Activated CD4-positive, alpha-beta memory T cell treated with anti-CD3 and anti-CD28 coated beads for 36 hours (primary cell): ENCODE measurements at regions not wholly inside any gene's neighbourhood (a gene's known extent, or its start where the extent isn't known, plus 50 kb on each side); places are given as distances from the start of the nearest gene placed in this dataset.

ENCODE experiments used
- CTCF ChIA-PET: fragments of 350-600 bp; sonication (Branson Sonifier 250); formaldehyde crosslinking; loops from one replicate; lab custom pipeline; 2021; ENCODE audit warnings: antibody characterized with exemption, inconsistent platforms; lab: Charles Lee
- POLR2A ChIA-PET: fragments of 350-600 bp; sonication (Branson Sonifier 250); formaldehyde crosslinking; loops from one replicate; lab custom pipeline; 2021; ENCODE audit warnings: antibody characterized with exemption; lab: Charles Lee
- DNase-seq: peaks from one replicate; pipeline ENCODE4 v3.0.0-alpha.2; 2020
- H3K27ac Mint-ChIP-seq: one replicate; pipeline ENCODE4 v1.8.0; 2021; ENCODE audit warnings: mixed read lengths
- H3K27me3 Mint-ChIP-seq: one replicate; pipeline ENCODE4 v1.8.0; 2021; ENCODE audit warnings: mixed read lengths
- H3K36me3 Mint-ChIP-seq: one replicate; pipeline ENCODE4 v1.8.0; 2021; ENCODE audit warnings: mixed read lengths
- H3K4me1 Mint-ChIP-seq: one replicate; pipeline ENCODE4 v1.8.0; 2021; ENCODE audit warnings: low read depth, mixed read lengths
- H3K4me3 Mint-ChIP-seq: one replicate; pipeline ENCODE4 v1.8.0; 2021; ENCODE audit warnings: mild to moderate bottlenecking, mixed read lengths
- H3K9me3 Mint-ChIP-seq: one replicate; pipeline ENCODE4 v1.8.0; 2021; ENCODE audit warnings: mixed read lengths
- intact Hi-C: fragments of 100-400 bp; cut with micrococcal nuclease; formaldehyde crosslinking; loops from one replicate; pipeline ENCODE4 v1.15.1; 2023

DNA sequence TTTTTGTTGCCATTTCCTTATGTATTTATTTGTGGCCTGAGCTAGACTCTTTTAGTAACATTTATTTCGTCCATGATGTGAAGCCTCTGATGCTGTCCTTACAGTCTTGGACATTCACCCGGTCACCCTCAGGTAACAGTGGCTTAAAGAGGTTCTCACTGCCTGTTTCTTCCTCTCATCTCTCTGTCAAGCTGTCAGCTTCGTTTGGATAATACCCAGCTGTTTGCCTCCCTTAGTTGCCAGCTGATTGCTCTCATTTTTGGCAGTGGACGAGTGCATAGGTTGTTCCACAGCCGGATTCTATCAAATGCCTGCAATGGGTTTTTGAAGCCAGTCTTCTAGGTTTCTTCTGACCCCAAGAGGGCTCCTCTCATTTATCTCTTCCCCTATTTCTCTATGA, 427.7 kb downstream of the MED10 start:
- Mint-ChIP-seq H3K9me3 (peaks cover 3% of the 10 kb centered on the region), H3K4me3 (no peak overlapping the region), H3K4me1 (no peaks in the 10 kb centered on the region), H3K27ac (no peak overlapping the region), H3K27me3 (peaks cover 12% of the 10 kb centered on the region), H3K36me3 (no peaks in the 10 kb centered on the region)
- POLR2A ChIA-PET: no interaction called here
- intact Hi-C loops: no loop called here
- no peak for DNase-seq
- CTCF ChIA-PET: no interaction called here

DNA sequence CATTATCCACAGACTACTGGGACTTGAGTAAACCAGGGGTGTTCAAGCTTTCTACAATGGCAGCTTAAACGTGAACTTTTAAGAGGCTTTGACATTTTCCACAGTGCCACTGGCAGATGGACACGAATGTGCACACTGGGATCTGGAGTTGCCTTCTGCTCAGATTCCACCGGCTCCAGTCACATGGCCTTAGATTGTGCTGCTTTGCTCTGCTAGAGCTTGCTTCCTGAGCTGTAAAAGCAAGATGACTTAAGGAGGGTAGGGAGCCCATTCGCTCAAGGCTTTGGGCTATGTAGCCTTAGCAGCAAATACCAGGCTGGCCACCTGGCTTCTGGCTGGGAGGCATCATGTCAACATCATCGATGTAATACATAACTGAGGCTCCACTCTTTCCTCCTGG, 436.9 kb downstream of the MED10 start:
- H3K4me1 Mint-ChIP-seq: no peaks in the 10 kb centered on the region
- H3K27ac Mint-ChIP-seq: no peak overlapping the region
- POLR2A ChIA-PET: no interaction called here
- no peak for DNase-seq
- H3K27me3 Mint-ChIP-seq: peaks cover 4% of the 10 kb centered on the region
- CTCF ChIA-PET: no interaction called here
- no peaks in the 10 kb centered on the region for H3K9me3 Mint-ChIP-seq
- intact Hi-C loops: no loop called here
- no peak overlapping the region for H3K4me3 Mint-ChIP-seq
- H3K36me3 Mint-ChIP-seq: no peaks in the 10 kb centered on the region

GRCh38 chr5:5939759-5940370, 438.5 kb downstream of the MED10 start:
- POLR2A ChIA-PET: no interaction called here
- H3K4me3 Mint-ChIP-seq: no peak overlapping the region
- H3K27me3 Mint-ChIP-seq: peaks cover 4% of the 10 kb centered on the region
- intact Hi-C loops: no loop called here
- H3K27ac Mint-ChIP-seq: no peak overlapping the region
- H3K36me3 Mint-ChIP-seq: no peaks in the 10 kb centered on the region
- H3K4me1 Mint-ChIP-seq: no peaks in the 10 kb centered on the region
- CTCF ChIA-PET: no interaction called here
- H3K9me3 Mint-ChIP-seq: no peaks in the 10 kb centered on the region
- DNase-seq: no peak

DNA sequence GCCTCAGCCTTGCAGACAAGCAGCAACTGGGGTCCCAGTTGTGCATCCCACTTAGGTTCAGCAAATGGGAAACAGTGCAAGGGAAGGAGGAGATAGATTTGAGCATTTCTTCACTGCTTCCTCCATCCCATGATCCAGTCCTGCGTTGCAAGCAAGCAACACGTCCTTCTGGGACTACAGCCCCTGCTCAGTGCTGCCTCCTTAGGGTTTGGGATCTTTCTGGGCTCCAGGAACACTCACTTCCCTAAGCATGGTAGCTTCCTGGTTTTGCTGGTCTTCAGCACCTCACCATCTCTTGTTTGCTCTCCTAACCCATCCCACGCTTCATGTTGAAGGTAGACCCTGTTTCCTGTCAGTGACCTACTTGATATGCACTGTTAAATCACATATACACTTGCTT, 444.7 kb downstream of the MED10 start:
- Mint-ChIP-seq H3K9me3 (no peaks in the 10 kb centered on the region), H3K36me3 (no peaks in the 10 kb centered on the region), H3K27me3 (peaks cover 4% of the 10 kb centered on the region), H3K4me1 (no peaks in the 10 kb centered on the region), H3K27ac (no peak overlapping the region), H3K4me3 (no peak overlapping the region)
- ChIA-PET CTCF (no interaction called here), POLR2A (no interaction called here)
- intact Hi-C loops: no loop called here
- DNase-seq: no peak

GRCh38 chr5:5932824-5933223, 445.5 kb downstream of the MED10 start:
- H3K27me3 Mint-ChIP-seq: peaks cover 4% of the 10 kb centered on the region
- ChIA-PET POLR2A (no interaction called here), CTCF (no interaction called here)
- intact Hi-C loops: no loop called here
- H3K9me3 Mint-ChIP-seq: no peaks in the 10 kb centered on the region
- no peak overlapping the region for H3K27ac Mint-ChIP-seq
- no peaks in the 10 kb centered on the region for H3K4me1 Mint-ChIP-seq
- H3K36me3 Mint-ChIP-seq: no peaks in the 10 kb centered on the region
- DNase-seq: no peak
- H3K4me3 Mint-ChIP-seq: no peak overlapping the region

GRCh38 chr5:5930561-5930960, 447.8 kb downstream of the MED10 start:
- no peak overlapping the region for H3K27ac Mint-ChIP-seq
- DNase-seq: no peak
- H3K27me3 Mint-ChIP-seq: peaks cover 3% of the 10 kb centered on the region
- H3K36me3 Mint-ChIP-seq: no peaks in the 10 kb centered on the region
- no peaks in the 10 kb centered on the region for H3K4me1 Mint-ChIP-seq
- CTCF ChIA-PET: no interaction called here
- no peak overlapping the region for H3K4me3 Mint-ChIP-seq
- POLR2A ChIA-PET: no interaction called here
- H3K9me3 Mint-ChIP-seq: no peaks in the 10 kb centered on the region
- intact Hi-C loops: no loop called here

DNA sequence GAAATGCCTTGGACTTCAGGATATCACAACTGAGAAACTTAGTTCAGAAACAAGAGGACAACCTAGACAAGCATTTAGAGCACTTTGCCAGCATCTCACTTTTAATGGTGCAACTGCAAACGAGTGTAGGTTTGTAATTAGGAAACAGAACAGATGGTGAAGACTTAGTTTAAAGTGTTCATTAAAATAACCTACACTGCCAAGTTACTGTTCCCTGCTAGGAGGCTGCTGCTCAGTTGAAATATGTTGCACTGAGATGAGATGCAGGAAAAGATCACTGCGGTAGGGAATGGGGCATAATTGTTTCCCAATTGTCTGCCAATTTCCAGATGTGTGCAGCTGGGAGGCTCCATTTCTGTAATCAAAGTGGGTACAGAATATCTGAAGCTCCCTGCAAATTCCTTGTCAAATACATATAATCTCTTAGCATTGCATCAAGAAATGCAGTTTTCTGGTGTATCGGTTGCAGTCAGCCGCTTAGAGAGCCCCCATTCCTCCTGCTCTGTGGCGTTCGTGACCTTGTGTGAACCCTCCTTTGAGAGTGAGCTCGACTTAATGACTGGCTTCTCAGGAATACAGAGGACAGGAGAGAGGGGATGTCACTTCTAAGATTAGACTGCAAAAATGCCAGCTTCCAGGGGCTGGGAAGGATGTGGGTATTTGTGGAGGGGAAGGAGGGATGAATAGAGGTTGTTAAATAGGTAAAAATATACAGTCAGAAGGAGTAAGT, 448.9 kb downstream of the MED10 start:
- POLR2A ChIA-PET: no interaction called here
- CTCF ChIA-PET: no interaction called here
- no peaks in the 10 kb centered on the region for H3K4me1 Mint-ChIP-seq
- H3K9me3 Mint-ChIP-seq: no peaks in the 10 kb centered on the region
- peaks cover 3% of the 10 kb centered on the region for H3K27me3 Mint-ChIP-seq
- DNase-seq: no peak
- H3K36me3 Mint-ChIP-seq: no peaks in the 10 kb centered on the region
- no peak overlapping the region for H3K4me3 Mint-ChIP-seq
- intact Hi-C loops: no loop called here
- no peak overlapping the region for H3K27ac Mint-ChIP-seq

GRCh38 chr5:5925191-5925590, 453.2 kb downstream of the MED10 start:
- Mint-ChIP-seq H3K4me1 (no peaks in the 10 kb centered on the region), H3K27me3 (peaks cover 3% of the 10 kb centered on the region), H3K36me3 (no peaks in the 10 kb centered on the region), H3K4me3 (no peak overlapping the region), H3K27ac (no peak overlapping the region), H3K9me3 (no peaks in the 10 kb centered on the region)
- ChIA-PET CTCF (no interaction called here), POLR2A (no interaction called here)
- intact Hi-C loops: no loop called here
- DNase-seq: no peak

GRCh38 chr5:5919411-5919810, 458.9 kb downstream of the MED10 start:
- intact Hi-C loops: no loop called here
- Mint-ChIP-seq H3K27ac (no peak overlapping the region), H3K4me3 (no peak overlapping the region), H3K4me1 (no peaks in the 10 kb centered on the region), H3K36me3 (no peaks in the 10 kb centered on the region), H3K27me3 (no peaks in the 10 kb centered on the region), H3K9me3 (no peaks in the 10 kb centered on the region)
- POLR2A ChIA-PET: no interaction called here
- CTCF ChIA-PET: no interaction called here
- DNase-seq: no peak

DNA sequence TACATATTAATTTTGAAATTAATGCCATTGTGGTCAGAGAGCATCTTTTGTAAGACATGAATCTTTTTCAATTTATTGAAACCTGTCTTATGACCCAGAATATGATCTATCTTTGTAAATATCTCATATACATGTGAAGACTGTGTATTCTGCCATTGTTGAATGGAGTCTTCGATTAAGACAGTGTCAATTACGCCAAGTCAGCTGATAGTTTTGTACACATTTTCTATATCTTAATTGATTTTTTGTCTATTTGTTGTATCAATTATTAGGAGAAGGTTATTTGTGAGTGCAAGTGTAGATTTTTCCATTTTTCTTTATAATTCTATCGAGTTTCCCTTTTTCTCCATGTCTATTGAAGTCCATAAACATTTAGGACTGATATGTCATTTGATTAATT, 471.6 kb downstream of the MED10 start:
- no peaks in the 10 kb centered on the region for H3K4me1 Mint-ChIP-seq
- H3K36me3 Mint-ChIP-seq: no peaks in the 10 kb centered on the region
- CTCF ChIA-PET: no interaction called here
- intact Hi-C loops: no loop called here
- no peak overlapping the region for H3K4me3 Mint-ChIP-seq
- no peak overlapping the region for H3K27ac Mint-ChIP-seq
- POLR2A ChIA-PET: no interaction called here
- DNase-seq: no peak
- H3K27me3 Mint-ChIP-seq: peaks cover 2% of the 10 kb centered on the region
- peaks cover 5% of the 10 kb centered on the region for H3K9me3 Mint-ChIP-seq

GRCh38 chr5:5905186-5905585, 473.2 kb downstream of the MED10 start:
- H3K4me3 Mint-ChIP-seq: no peak overlapping the region
- intact Hi-C loops: no loop called here
- CTCF ChIA-PET: no interaction called here
- H3K27ac Mint-ChIP-seq: no peak overlapping the region
- peaks cover 10% of the 10 kb centered on the region for H3K9me3 Mint-ChIP-seq
- no peak for DNase-seq
- POLR2A ChIA-PET: no interaction called here
- no peaks in the 10 kb centered on the region for H3K4me1 Mint-ChIP-seq
- H3K36me3 Mint-ChIP-seq: no peaks in the 10 kb centered on the region
- H3K27me3 Mint-ChIP-seq: no peaks in the 10 kb centered on the region

DNA sequence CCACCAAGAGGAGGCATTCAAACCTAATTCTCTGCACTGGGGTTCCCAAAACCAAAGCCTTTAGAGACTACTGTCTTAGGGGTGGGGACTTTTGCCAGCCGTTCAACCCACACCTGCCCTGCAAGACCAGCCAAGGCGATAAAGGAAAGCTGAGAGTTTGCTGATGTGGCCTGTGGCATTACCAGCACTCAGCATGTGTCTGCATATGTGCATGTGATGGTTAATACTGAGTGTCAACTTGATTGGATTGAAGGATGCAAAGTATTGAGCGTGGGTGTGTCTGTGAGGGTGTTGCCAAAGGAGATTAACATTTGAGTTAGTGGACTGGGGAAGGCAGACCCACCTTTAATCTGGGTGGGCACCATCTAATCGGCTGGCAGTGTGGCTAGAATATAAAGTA, 474.2 kb downstream of the MED10 start:
- Mint-ChIP-seq H3K9me3 (peaks cover 10% of the 10 kb centered on the region), H3K4me3 (no peak overlapping the region), H3K27me3 (no peaks in the 10 kb centered on the region), H3K27ac (no peak overlapping the region), H3K36me3 (no peaks in the 10 kb centered on the region), H3K4me1 (no peaks in the 10 kb centered on the region)
- DNase-seq: no peak
- POLR2A ChIA-PET: no interaction called here
- CTCF ChIA-PET: no interaction called here
- intact Hi-C loops: no loop called here
